MCF 10A (cell line): ENCODE measurements at regions not wholly inside any gene's neighbourhood (a gene's known extent, or its start where the extent isn't known, plus 50 kb on each side); places are given as distances from the start of the nearest gene placed in this dataset.

Experiments used
- BruUV-seq: library from RNA; stranded (reverse); fragments of 400-500 nt; replicated peaks from 2 replicates; lab custom pipeline; 2021; lab: Mats Ljungman, UMichigan
- CTCF ChIA-PET: fragments of 300-600 bp; sonication (Branson Sonifier 250); formaldehyde crosslinking; extraction: SDS; loops from one replicate; lab custom pipeline; 2021; ENCODE audit warnings: antibody characterized with exemption, inconsistent platforms; lab: Yijun Ruan, JAX
- POLR2A ChIA-PET: fragments of 300-600, 350-650 bp; sonication (Branson Sonifier 250); formaldehyde crosslinking; extraction: SDS; loops from one replicate; lab custom pipeline; 2020; ENCODE audit warnings: antibody characterized with exemption, inconsistent platforms; lab: Yijun Ruan, JAX
- DNase-seq: peaks from one replicate; pipeline ENCODE4 v3.0.0-alpha.2; 2018; ENCODE audit not compliant: unreplicated experiment
- H3K27ac Mint-ChIP-seq: one replicate; pipeline ENCODE4 v1.8.0; 2022; ENCODE audit warnings: mild to moderate bottlenecking, low read depth, mixed read lengths; ENCODE audit not compliant: unreplicated experiment
- H3K27me3 Mint-ChIP-seq: one replicate; pipeline ENCODE4 v1.8.0; 2022; ENCODE audit warnings: mixed read lengths; ENCODE audit not compliant: insufficient read depth, unreplicated experiment
- H3K36me3 Mint-ChIP-seq: one replicate; pipeline ENCODE4 v1.8.0; 2022; ENCODE audit warnings: mild to moderate bottlenecking, moderate library complexity, mixed read lengths; ENCODE audit not compliant: insufficient read depth, unreplicated experiment
- H3K4me1 Mint-ChIP-seq: one replicate; pipeline ENCODE4 v1.8.0; 2022; ENCODE audit warnings: mixed read lengths; ENCODE audit not compliant: insufficient read depth, unreplicated experiment
- H3K4me3 Mint-ChIP-seq: one replicate; pipeline ENCODE4 v1.8.0; 2022; ENCODE audit warnings: mild to moderate bottlenecking, moderate library complexity, mixed read lengths; ENCODE audit not compliant: unreplicated experiment
- H3K9me3 Mint-ChIP-seq: one replicate; pipeline ENCODE4 v1.8.0; 2022; ENCODE audit warnings: mixed read lengths; ENCODE audit not compliant: unreplicated experiment
- CTCF ChIP-seq: fragments of 200-600 bp; IDR thresholded peaks from one replicate; pipeline ENCODE4 v1.8.0; 2022; ENCODE audit warnings: antibody characterized with exemption, mild to moderate bottlenecking; ENCODE audit not compliant: unreplicated experiment
- intact Hi-C: fragments of 100-400 bp; cut with micrococcal nuclease; formaldehyde crosslinking; loops from 2 replicates; pipeline ENCODE4 v1.14.1; 2022

GRCh38 chr14:43356979-43357545 lies 1150.0 kb downstream of the FSCB start:
- H3K9me3 Mint-ChIP-seq = no peaks in the 10 kb centered on the region
- BruUV-seq = no TSS peak
- intact Hi-C loops = no loop called here
- ChIA-PET POLR2A (no interaction called here), CTCF (interaction anchor here (0.6 kb wide), 1 partner anchor 108 kb away, joined by 3 read pairs; no protein-coding TSS in a partner anchor)
- H3K36me3 Mint-ChIP-seq = no peaks in the 10 kb centered on the region
- no peak for DNase-seq
- no peaks in the 10 kb centered on the region for H3K27me3 Mint-ChIP-seq
- no peak overlapping the region for H3K4me3 Mint-ChIP-seq
- H3K4me1 Mint-ChIP-seq = peaks cover 7% of the 10 kb centered on the region
- TF ChIP-seq CTCF = no peak
- H3K27ac Mint-ChIP-seq = no peak overlapping the region

- H3K9me3 Mint-ChIP-seq = no peaks in the 10 kb centered on the region
- H3K27ac Mint-ChIP-seq = no peak overlapping the region
- POLR2A ChIA-PET = no interaction called here
- DNase-seq = no peak
- intact Hi-C loops = no loop called here
- H3K4me1 Mint-ChIP-seq = peaks cover 7% of the 10 kb centered on the region
- H3K4me3 Mint-ChIP-seq = no peak overlapping the region
- CTCF ChIA-PET = no interaction called here
- no peaks in the 10 kb centered on the region for H3K27me3 Mint-ChIP-seq
- no peaks in the 10 kb centered on the region for H3K36me3 Mint-ChIP-seq
- BruUV-seq = no TSS peak
- no peak for TF ChIP-seq CTCF
Observed at GRCh38 chr14:43356382-43356781, 1150.7 kb downstream of the FSCB start.

GRCh38 chr14:43341921-43342320 lies 1165.2 kb downstream of the FSCB start:
- intact Hi-C loops = no loop called here
- peaks cover 9% of the 10 kb centered on the region for H3K9me3 Mint-ChIP-seq
- CTCF ChIA-PET = no interaction called here
- no peak overlapping the region for H3K27ac Mint-ChIP-seq
- DNase-seq = no peak
- H3K36me3 Mint-ChIP-seq = no peaks in the 10 kb centered on the region
- no TSS peak for BruUV-seq
- no peaks in the 10 kb centered on the region for H3K4me1 Mint-ChIP-seq
- POLR2A ChIA-PET = no interaction called here
- TF ChIP-seq CTCF = no peak
- no peaks in the 10 kb centered on the region for H3K27me3 Mint-ChIP-seq
- H3K4me3 Mint-ChIP-seq = no peak overlapping the region

- no peaks in the 10 kb centered on the region for H3K36me3 Mint-ChIP-seq
- CTCF ChIA-PET = no interaction called here
- no TSS peak for BruUV-seq
- POLR2A ChIA-PET = no interaction called here
- no peak for TF ChIP-seq CTCF
- H3K9me3 Mint-ChIP-seq = no peaks in the 10 kb centered on the region
- H3K4me1 Mint-ChIP-seq = no peaks in the 10 kb centered on the region
- intact Hi-C loops = no loop called here
- no peak for DNase-seq
- H3K27me3 Mint-ChIP-seq = no peaks in the 10 kb centered on the region
- H3K4me3 Mint-ChIP-seq = no peak overlapping the region
- no peak overlapping the region for H3K27ac Mint-ChIP-seq
Observed at GRCh38 chr14:43338713-43339112, 1168.4 kb downstream of the FSCB start.
